ENCODE measurements at regions not wholly inside any gene's neighbourhood (a gene's known extent, or its start where the extent isn't known, plus 50 kb on each side); places are given as distances from the start of the nearest gene placed in this dataset.
"Not testable (repeated sequence)": the region's sequence is repeated elsewhere in the genome, so short reads cannot be mapped to it uniquely, and the experiment has no call there.

- no peak for DNase-seq
Measured at GRCh38 chr9:22990349-22990748, 543.7 kb downstream of the DMRTA1 start.

DNA sequence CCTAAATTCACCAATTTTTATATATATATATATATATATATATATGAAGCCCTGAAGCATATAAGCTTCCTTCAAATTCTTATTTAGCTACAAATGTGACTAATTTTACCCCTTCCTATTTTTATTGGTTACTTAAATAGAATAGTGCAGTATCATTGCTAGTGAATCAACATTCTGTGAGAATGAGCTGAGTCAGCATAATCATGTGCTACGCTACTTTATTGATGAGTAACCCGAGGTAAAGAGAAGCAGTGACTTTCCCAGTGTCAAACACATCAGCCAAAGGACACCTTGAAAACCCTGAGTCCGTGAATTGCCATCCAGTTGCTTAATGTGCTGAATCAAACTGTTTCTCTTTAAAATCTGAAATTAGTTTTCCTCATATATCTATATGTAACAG, 546.2 kb downstream of the DMRTA1 start:
- DNase-seq, result no peak

DNA sequence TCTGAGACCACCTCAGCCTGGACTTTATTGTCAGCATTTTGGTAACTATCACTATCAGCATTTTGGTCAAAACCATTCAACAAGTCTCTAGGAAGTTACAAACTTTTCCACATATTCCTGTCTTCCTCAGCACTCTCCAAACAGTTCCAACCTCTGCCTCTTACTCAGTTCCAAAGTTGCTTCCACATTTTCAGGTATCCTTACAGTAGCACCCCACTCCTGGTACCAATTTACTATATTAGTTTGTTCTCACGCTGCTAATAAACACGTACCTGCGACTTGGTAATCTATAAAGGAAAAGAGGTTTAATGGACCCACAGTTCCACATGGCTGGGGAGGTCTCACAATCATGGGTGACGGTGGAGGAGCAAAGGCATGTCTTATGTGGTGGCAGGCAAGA, 551.3 kb downstream of the DMRTA1 start:
- DNase-seq, result no peak

- peak in 1 of 3 donors; percentile 8 for DNase-seq
Measured at GRCh38 chr9:23005156-23005555, 558.5 kb downstream of the DMRTA1 start.

DNA sequence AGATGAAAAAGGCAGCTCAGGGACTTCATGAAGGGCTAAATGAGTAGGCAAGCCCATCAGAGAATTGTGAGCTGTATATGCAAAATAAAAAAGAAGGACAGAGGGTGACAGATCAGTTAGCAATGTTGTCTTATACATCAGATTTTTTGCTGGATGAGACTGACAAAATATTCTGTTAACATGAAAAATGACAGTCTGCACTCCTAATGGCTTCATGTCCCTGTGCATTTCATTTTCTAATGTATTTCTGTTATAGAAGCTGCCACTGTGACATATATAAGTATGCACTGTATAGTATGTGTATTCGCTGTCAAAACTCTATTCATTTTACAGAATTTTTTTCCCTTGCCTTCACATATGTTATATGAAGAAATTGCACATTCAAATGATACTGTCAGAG, 559.5 kb downstream of the DMRTA1 start:
- DNase-seq, result no peak

- peak in 1 of 3 donors; percentile 38 for DNase-seq
Measured at GRCh38 chr9:23011669-23012068, 565.0 kb downstream of the DMRTA1 start.

DNA sequence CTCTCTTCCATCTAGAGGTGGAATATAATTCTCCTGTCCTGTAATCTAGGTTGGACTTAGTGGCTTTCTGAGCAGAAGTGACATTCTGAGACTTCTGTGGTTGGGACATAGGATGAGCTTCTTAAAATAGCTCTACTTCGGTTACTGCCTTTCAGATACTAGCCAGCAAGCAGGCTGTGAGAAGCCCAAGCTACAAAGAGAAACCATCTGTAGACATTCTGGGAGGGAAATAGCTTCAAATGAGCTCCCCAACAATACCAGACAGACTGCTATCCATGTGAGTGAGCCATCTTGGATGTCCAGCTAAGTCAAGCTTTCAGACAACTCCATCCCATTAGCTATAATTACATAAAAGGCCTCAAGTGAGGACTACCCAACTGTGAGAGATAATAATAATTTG, 568.9 kb downstream of the DMRTA1 start:
- DNase-seq, result no peak

DNA sequence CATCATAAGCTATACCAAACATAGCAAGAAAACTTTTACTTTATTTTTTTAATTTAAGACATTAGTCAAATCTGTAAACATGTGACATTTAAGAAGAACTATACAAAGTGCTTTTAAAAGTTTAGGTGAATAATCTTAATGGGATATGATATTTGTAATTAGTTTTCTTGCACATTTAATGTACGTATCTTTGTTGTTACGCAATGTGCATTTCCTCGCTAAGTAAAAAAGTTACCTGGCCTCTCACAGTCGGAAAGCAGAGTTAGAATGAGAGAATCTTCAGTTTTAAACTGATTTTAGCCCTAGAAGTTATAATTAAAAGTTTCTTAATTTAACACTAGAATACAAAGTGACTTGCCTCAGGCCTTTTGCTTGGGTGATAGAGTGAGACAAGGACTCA, 589.8 kb downstream of the DMRTA1 start:
- no peak for DNase-seq

- DNase-seq, result no peak
Measured at GRCh38 chr9:23039402-23039801, 592.8 kb downstream of the DMRTA1 start.

- DNase-seq, result no peak
Measured at GRCh38 chr9:23041466-23041865, 594.8 kb downstream of the DMRTA1 start.

DNA sequence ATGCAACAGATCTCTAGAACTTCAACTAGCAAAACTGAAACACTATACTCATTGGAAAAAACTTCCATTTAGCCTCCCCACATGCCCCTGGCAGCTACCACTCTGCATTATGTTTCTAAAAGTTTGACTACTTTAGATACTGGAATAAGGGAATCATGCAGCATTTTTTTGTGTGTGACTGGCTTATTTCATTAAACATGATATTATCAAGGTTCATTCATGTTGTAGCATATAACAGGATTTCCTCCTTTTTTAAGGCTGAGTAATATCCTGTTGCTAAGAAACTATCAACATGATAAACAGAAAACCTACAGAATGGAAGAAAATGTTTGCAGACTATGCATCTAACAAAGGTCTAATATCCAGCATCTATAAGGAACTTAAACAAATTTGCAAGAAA, 597.9 kb downstream of the DMRTA1 start:
- no peak for DNase-seq

DNA sequence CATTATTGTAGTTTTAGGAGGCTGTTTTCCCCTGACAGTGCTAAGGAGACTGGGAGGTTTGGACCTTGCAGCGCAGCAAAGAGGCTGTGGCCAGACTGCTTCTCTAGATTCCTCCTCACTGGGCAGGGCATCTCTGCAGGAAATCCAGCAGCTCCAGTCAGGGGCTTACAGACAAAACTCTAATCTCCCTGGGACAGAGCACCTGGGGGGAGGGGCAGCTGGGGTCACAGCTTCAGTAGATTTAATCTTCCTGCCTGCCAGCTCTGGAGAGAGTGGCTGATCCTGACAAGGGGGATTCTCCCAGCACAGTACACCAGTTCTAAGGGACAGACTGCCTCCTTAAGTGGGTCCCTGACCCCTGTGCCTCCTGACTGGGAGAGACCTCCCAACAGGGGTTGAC, 599.4 kb downstream of the DMRTA1 start:
- not testable (repeated sequence) for DNase-seq

- no peak for DNase-seq
Measured at GRCh38 chr9:23050548-23050947, 603.9 kb downstream of the DMRTA1 start.

- no peak for DNase-seq
Measured at GRCh38 chr9:23073136-23073535, 626.5 kb downstream of the DMRTA1 start.

DNA sequence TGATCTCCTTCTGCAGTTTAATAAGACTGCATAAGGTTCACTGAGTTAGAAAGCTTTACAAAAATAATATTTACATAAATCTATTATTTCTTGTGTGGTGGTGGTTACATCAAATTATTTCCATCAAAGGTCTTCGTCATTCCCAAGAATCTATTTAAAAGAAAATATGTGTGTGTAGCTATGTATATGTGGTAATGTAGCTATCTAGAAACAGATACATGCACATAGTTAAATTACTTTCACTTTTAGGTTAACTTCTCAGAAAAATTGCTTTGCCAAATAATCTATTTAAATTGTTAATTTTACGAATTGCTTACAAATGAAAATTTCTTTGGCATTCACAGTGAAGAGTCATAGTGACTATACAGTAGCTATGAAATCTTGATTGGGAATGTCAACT, 633.2 kb downstream of the DMRTA1 start:
- no peak for DNase-seq

- no peak for DNase-seq
Measured at GRCh38 chr9:23081377-23081776, 634.8 kb downstream of the DMRTA1 start.

DNA sequence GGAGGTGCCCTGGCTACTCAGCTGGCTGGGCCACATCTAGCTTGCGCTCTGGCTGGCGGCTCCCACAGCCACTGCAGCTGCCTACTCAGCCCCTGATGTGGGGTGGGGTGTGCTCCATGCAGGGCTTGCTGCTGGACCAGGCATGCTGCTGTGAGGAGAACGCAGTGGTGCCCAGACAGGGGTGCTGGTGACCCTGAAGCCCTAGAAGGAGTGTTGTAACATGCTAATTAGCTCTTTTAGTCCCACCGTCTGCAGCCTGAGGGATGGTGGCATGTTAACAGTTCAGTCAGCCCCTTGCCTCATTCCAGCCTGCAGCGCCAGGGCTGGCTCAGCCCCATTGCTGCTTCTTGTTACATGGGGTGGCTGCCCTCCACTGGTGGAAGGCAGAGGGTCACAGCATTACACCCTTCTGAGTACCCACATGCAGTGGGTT, 642.3 kb downstream of the DMRTA1 start:
- no peak for DNase-seq

GRCh38 chr9:23117616-23118015, 671.0 kb downstream of the DMRTA1 start:
- DNase-seq, result peak in 1 of 3 donors; percentile 71

GRCh38 chr9:23120630-23121029, 674.0 kb downstream of the DMRTA1 start:
- no peak for DNase-seq

GRCh38 chr9:23123048-23123632, 676.5 kb downstream of the DMRTA1 start:
- peak; percentile 29 to 72 (median 45) for DNase-seq

GRCh38 chr9:23145467-23145866, 680.6 kb downstream of the ELAVL2 start:
- DNase-seq, result no peak

DNA sequence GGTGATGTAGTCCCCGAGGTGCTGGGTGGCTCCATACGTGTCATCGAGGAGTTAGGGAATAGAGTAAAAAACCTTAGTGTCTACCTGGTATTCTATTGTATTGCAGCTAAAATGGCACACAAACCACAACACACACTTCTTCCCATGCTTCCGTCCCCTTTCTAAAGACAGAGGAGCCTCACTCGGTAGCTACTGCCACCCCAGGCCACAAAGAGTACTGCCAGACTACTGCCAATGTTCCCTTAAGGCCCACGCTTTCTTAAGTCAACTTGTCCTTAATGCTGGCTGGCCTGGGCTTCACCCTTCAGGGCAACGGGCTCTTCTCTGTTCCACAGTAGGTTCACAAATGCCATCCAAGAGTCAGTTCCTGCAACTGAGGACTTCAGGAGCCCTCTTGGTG, 673.0 kb downstream of the ELAVL2 start:
- no peak for DNase-seq

DNA sequence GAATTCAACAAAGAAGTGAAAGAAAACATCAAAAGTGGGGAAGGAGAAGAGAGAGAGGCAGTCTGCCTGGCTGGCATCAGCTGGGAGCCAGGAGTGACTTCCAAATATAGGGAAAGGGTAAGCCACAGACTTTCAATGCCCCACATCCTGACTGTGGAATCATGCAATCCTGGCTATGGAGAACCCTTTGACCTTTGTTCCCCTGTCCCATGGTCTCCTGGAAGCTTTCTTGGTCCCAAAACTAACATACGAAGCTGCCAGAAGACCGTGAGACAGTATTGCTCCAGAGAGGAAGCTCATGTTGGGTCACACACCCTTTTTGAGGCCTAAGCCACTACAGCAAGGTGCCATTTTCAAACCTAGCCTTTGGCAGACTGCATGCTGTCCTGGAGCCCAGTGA, 665.5 kb downstream of the ELAVL2 start:
- DNase-seq, result no peak

DNA sequence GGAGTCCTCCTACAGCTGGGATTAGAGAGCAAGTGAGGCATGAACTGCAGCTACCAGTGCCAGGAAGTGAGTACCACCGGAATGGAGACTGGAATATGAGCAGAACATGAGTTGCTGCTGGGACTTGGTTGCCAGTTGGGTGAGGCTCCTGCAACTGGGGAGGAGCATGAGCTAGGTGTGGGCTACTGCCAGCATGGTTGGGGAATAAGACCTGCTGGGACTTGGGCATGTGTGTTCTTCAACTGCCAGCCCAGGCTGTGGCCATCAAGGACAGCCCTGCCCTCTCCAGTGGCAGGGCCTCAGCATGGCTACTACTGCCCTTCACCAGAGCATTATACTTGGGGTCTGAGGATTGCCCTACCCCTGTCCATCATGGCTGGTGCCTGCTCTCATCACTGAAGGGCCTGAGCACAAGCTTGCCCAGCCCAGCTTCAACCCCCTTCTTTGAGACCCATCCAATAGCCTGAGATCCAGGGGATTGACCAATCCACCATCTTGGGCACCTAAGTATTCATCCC, 665.0 kb downstream of the ELAVL2 start:
- DNase-seq, result no peak
